NCI-H1105 treated with DMSO at 0.1 percent for 48 hours (cell line): ENCODE measurements at regions not wholly inside any gene's neighbourhood (a gene's known extent, or its start where the extent isn't known, plus 50 kb on each side); places are given as distances from the start of the nearest gene placed in this dataset.
"Not testable (repeated sequence)": the region's sequence is repeated elsewhere in the genome, so short reads cannot be mapped to it uniquely, and the experiment has no call there.

Source experiments
- DNase-seq: peaks from one replicate; lab custom pipeline; 2025; lab: John Stamatoyannopoulos, UW

GRCh38 chr11:47928426-47928825, 51.9 kb upstream of the PTPRJ start:
- no peak for DNase-seq

DNA sequence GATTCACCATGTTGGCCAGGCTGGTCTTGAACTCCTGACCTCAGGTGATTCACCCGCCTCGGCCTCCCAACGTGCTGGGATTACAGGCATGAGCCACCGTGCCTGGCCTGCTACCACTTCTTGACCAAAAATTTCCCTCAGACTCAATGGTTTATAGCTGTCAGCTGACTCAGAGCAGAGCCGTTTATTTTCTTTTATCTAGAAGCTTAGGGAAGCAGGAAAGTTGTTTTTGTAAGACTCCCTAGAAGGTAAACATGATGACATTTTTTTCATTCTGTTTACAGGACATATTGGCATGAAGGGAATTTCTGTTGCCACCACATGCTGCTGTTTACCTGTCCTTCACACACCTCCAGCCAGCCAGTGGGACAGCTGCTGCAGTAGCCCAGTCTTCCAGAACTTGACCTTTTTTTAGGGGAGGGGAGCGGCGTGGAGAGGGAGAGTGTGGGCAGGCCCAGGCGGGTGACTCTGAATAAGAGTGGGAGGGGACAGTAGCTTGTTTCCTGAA, 56.1 kb upstream of the PTPRJ start:
- no peak for DNase-seq

GRCh38 chr11:47923667-47924066, 56.7 kb upstream of the PTPRJ start:
- DNase-seq: no peak

DNA sequence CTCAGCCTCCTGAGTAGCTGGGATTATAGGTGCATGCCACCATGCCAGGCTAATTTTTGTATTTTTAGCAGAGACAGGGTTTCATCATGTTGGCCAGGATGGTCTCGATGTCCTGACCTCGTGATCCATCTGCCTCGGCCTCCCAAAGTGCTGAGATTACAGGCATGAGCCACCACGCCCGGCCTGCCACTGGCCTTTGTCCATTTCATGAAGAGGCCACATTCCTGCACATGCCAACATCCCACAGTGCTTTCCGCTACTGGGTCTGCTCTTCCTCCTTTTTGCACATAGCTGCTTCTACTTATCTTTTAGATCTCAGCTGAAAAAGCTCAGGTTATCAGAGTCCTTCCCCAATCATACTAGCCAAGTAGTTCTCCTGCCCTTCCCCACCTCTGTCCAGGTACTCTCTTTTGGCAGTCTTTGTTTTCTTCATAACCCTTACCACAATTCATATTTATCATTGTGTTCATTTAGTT, 59.2 kb upstream of the PTPRJ start:
- not testable (repeated sequence) for DNase-seq

DNA sequence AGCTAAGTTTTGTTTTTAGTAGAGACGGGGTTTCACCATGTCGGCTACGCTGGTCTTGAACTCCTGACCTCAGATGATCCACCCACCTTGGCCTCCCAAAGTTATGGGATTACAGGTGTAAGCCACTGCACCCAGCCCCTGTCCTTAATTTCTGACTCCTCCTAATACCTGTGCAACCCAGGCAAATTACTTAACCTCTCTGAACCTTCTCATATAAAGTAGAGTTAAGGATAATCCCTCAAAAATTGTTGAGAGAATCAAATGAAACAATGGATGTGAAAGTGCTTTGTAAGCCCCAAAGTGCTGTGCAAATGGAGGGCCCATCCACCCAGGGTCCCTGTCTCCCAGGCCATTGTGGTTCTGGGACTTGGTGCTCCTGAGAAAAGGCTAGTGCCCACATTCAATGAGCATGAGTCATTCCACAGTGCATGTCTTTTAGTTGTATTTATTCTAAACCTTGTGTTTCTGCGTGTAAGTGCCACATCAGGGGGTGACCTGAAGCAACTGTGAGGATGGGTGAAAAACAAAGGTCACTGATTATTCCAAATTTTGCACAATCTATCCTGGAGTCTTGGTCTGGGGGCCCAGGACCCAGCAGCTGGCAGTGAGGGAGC, 61.4 kb upstream of the PTPRJ start:
- no peak for DNase-seq

DNA sequence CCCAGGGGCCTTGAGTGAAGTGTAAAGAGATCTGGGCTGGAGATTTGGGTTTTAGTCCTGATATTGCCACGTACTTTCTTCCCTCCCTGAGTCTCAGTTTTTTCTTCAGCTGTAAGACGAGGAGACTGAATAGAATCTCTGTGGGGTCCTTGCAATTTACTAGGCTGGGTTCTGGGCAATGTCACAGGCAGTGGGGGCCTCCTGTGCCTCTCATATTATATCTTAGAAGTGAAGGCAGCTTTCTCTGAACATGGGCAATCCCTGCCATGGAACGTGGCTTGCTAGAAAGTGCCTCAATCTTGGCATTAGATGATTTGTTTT, 62.0 kb upstream of the PTPRJ start:
- DNase-seq: no peak

- peak; percentile 92 for DNase-seq
These were observed 62.6 kb upstream of the PTPRJ start for GRCh38 chr11:47917599-47918369.

GRCh38 chr11:47916361-47916841, 64.0 kb upstream of the PTPRJ start:
- DNase-seq: no peak

- no peak for DNase-seq
These were observed 64.6 kb upstream of the PTPRJ start for GRCh38 chr11:47915783-47916182.

DNA sequence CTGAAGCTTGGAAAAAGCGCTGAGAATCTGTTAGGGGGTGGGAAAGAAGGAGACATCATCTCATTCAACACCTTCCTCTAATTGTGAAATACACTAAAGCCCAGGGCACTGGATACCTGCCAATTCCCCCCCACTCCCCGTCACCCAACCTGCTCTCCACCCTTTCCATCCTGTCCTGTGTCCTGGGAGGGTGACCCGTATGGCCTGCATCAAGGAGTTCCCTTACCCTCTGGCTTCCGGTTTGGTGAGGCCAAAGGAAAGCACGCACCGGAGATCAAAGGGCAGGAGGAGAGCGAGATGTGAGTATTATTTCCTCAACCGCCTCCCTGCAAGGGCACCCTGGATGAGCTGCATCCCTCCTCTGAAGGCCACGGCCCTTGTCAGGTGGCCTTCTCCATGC, 65.0 kb upstream of the PTPRJ start:
- DNase-seq: no peak

- no peak for DNase-seq
These were observed 65.6 kb upstream of the PTPRJ start for GRCh38 chr11:47914743-47915142.

GRCh38 chr11:47913529-47914244, 65.5 kb upstream of the NUP160 start:
- no peak for DNase-seq

- no peak for DNase-seq
These were observed 64.8 kb upstream of the NUP160 start for GRCh38 chr11:47912843-47913437.

DNA sequence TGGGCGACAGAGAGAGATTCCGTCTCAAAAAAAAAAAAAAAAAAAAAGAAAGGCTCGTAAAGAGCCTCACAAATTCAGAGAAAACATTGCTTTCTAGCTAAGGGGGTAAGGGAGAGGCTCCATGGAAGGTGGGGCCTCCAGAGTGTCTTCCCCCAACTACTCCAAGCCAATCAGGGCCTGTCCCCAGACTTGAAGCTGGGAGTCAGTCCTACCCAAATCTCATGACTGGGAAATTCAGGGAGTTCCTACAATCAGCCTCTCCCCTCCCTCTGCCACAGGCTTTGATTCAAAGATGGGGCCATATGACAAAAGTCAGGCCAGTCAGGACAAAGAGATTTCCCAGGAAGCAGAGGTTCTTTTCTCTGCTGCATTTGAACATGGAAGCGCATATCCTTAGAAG, 63.0 kb upstream of the NUP160 start:
- no peak for DNase-seq

- DNase-seq: no peak
These were observed 60.0 kb upstream of the NUP160 start for GRCh38 chr11:47908198-47908597.

GRCh38 chr11:47907499-47907898, 59.3 kb upstream of the NUP160 start:
- DNase-seq: no peak

- DNase-seq: no peak
These were observed 57.9 kb upstream of the NUP160 start for GRCh38 chr11:47906066-47906465.

DNA sequence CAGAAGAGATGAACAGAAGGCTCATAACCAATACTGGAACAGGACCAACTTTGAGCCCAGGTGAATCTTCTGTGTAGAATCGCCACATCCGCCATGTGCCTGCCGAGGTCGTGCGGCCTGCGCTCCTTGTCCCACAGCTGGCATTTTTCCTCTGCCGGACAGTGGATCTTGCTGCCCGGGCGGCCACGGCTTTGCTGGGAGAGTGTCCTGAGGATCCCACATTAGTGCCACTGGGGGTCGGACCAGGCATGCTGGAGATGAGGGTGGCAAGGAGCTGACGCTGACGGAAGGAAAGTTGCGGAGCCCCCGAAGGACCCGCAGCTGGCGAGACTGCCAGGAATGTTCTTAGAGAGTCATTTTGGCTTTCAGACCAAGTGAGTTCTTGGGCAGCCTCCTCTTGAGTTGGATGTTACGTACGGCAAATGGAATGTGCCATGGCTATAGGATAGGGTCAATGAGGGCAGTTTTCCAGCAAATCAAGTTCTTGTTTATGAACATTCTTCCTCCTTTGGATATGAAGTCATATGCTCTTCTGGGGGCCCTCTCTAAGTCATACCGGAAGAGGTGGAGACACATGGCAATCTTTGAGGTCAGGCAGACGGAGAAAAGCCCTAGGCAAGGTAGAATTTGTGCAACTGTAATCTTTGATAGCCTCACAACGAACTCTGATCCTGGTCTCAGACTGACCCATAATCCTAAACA, 57.4 kb upstream of the NUP160 start:
- DNase-seq: no peak

GRCh38 chr11:47904808-47905207, 56.7 kb upstream of the NUP160 start:
- DNase-seq: no peak

GRCh38 chr11:47904048-47904447, 55.9 kb upstream of the NUP160 start:
- DNase-seq: no peak

- no peak for DNase-seq
These were observed 51.7 kb upstream of the NUP160 start for GRCh38 chr11:47899801-47900200.
